Subcutaneous abdominal adipose tissue (tissue), 5 donors: ENCODE measurements at regions not wholly inside any gene's neighbourhood (a gene's known extent, or its start where the extent isn't known, plus 50 kb on each side); places are given as distances from the start of the nearest gene placed in this dataset.

Experiments used
- H3K27ac ChIP-seq: one replicate; pipeline ENCODE4 v1.7.0; 2013; ENCODE audit warnings: low read depth, mild to moderate bottlenecking, inconsistent platforms, low read length, moderate library complexity
- H3K27me3 ChIP-seq, 5 donors: one replicate each; pipeline ENCODE4 v1.7.0; 2013; ENCODE audit warnings: low read length in 5 of 5, inconsistent platforms in 1 of 5; ENCODE audit not compliant: control insufficient read depth in 5 of 5, insufficient read depth in 4 of 5
- H3K36me3 ChIP-seq, 5 donors: one replicate each; pipeline ENCODE4 v1.7.0; 2013; ENCODE audit warnings: low read length in 5 of 5; ENCODE audit not compliant: control insufficient read depth in 5 of 5, insufficient read depth in 5 of 5
- H3K4me1 ChIP-seq, 5 donors: one replicate each; pipeline ENCODE4 v1.7.0; 2013; ENCODE audit warnings: low read length in 5 of 5, mild to moderate bottlenecking in 3 of 5, moderate library complexity in 1 of 5; ENCODE audit not compliant: control insufficient read depth in 5 of 5, insufficient read depth in 5 of 5
- H3K4me3 ChIP-seq, 5 donors: one replicate each; pipeline ENCODE4 v1.7.0; 2013; ENCODE audit warnings: low read length in 5 of 5, low read depth in 1 of 5
- H3K9ac ChIP-seq, 5 donors: one replicate each; pipeline ENCODE4 v1.7.0; 2013; ENCODE audit warnings: low read length in 5 of 5, mild to moderate bottlenecking in 4 of 5, moderate library complexity in 3 of 5
- H3K9me3 ChIP-seq, 5 donors: one replicate each; pipeline ENCODE4 v1.7.0; 2013; ENCODE audit warnings: low read length in 5 of 5; ENCODE audit not compliant: control insufficient read depth in 5 of 5
- donor health status: healthy.
- donor health status: healthy.
- donor health status: healthy.
- donor health status: healthy.
- donor health status: healthy.

- no peaks in the 10 kb centered on the region for H3K27me3 ChIP-seq
- no peak overlapping the region for H3K27ac ChIP-seq
- peaks cover 0 to 4% (median 0%) of the 10 kb centered on the region in 5 donors for H3K4me1 ChIP-seq
- no peak overlapping the region for H3K4me3 ChIP-seq
- H3K36me3 ChIP-seq = no peaks in the 10 kb centered on the region
- no peaks in the 10 kb centered on the region for H3K9me3 ChIP-seq
- no peak overlapping the region for H3K9ac ChIP-seq
Measured at GRCh38 chr11:104402812-104403521, 239.0 kb upstream of the PDGFD start.

- H3K4me3 ChIP-seq = no peak overlapping the region
- no peak overlapping the region for H3K9ac ChIP-seq
- H3K36me3 ChIP-seq = no peaks in the 10 kb centered on the region
- H3K27ac ChIP-seq = no peak overlapping the region
- no peaks in the 10 kb centered on the region for H3K27me3 ChIP-seq
- no peaks in the 10 kb centered on the region for H3K9me3 ChIP-seq
- H3K4me1 ChIP-seq = no peaks in the 10 kb centered on the region
Measured at GRCh38 chr11:104394508-104394907, 230.6 kb upstream of the PDGFD start.

- Histone ChIP-seq H3K9ac (no peak overlapping the region), H3K27me3 (no peaks in the 10 kb centered on the region), H3K9me3 (no peaks in the 10 kb centered on the region), H3K36me3 (no peaks in the 10 kb centered on the region), H3K27ac (no peak overlapping the region), H3K4me3 (no peak overlapping the region), H3K4me1 (no peaks in the 10 kb centered on the region)
Measured at GRCh38 chr11:104390651-104391050, 226.7 kb upstream of the PDGFD start.

GRCh38 chr11:104385884-104386283 is 221.9 kb upstream of the PDGFD start:
- H3K4me3 ChIP-seq = no peak overlapping the region
- H3K4me1 ChIP-seq = peaks cover 0 to 2% (median 0%) of the 10 kb centered on the region in 5 donors
- H3K27me3 ChIP-seq = no peaks in the 10 kb centered on the region
- no peak overlapping the region for H3K27ac ChIP-seq
- no peaks in the 10 kb centered on the region for H3K36me3 ChIP-seq
- no peaks in the 10 kb centered on the region for H3K9me3 ChIP-seq
- H3K9ac ChIP-seq = no peak overlapping the region

- H3K4me1 ChIP-seq = peaks cover 0 to 9% (median 0%) of the 10 kb centered on the region in 5 donors
- no peaks in the 10 kb centered on the region for H3K27me3 ChIP-seq
- H3K27ac ChIP-seq = no peak overlapping the region
Measured at GRCh38 chr11:104380358-104380757, 216.4 kb upstream of the PDGFD start.

GRCh38 chr11:104372111-104372510 is 208.2 kb upstream of the PDGFD start:
- no peak overlapping the region for H3K27ac ChIP-seq
- H3K4me1 ChIP-seq = peaks cover 0 to 4% (median 0%) of the 10 kb centered on the region in 5 donors
- H3K27me3 ChIP-seq = no peaks in the 10 kb centered on the region
- no peaks in the 10 kb centered on the region for H3K36me3 ChIP-seq
- H3K4me3 ChIP-seq = no peak overlapping the region
- H3K9ac ChIP-seq = no peak overlapping the region
- H3K9me3 ChIP-seq = peaks cover 0 to 2% (median 0%) of the 10 kb centered on the region in 5 donors

More at GRCh38 chr11:104380358-104380757, 216.4 kb upstream of the PDGFD start:
- no peak overlapping the region for H3K4me3 ChIP-seq
- H3K9ac ChIP-seq = no peak overlapping the region
- H3K9me3 ChIP-seq = no peaks in the 10 kb centered on the region
- no peaks in the 10 kb centered on the region for H3K36me3 ChIP-seq

- H3K9me3 ChIP-seq = peaks cover 0 to 3% (median 0%) of the 10 kb centered on the region in 5 donors
- H3K27me3 ChIP-seq = no peaks in the 10 kb centered on the region
- no peaks in the 10 kb centered on the region for H3K36me3 ChIP-seq
- no peak overlapping the region for H3K9ac ChIP-seq
- no peak overlapping the region for H3K27ac ChIP-seq
- H3K4me1 ChIP-seq = peaks cover 0 to 4% (median 0%) of the 10 kb centered on the region in 5 donors
- no peak overlapping the region for H3K4me3 ChIP-seq
Measured at GRCh38 chr11:104370478-104370877, 206.5 kb upstream of the PDGFD start.

- Histone ChIP-seq H3K27ac (no peak overlapping the region), H3K4me1 (peaks cover 0 to 4% (median 0%) of the 10 kb centered on the region in 5 donors), H3K36me3 (no peaks in the 10 kb centered on the region), H3K4me3 (no peak overlapping the region), H3K9ac (no peak overlapping the region), H3K27me3 (no peaks in the 10 kb centered on the region), H3K9me3 (peaks cover 0 to 3% (median 0%) of the 10 kb centered on the region in 5 donors)
Measured at GRCh38 chr11:104369761-104370160, 205.8 kb upstream of the PDGFD start.

GRCh38 chr11:104366321-104366734 is 202.4 kb upstream of the PDGFD start:
- H3K27ac ChIP-seq = no peak overlapping the region
- no peaks in the 10 kb centered on the region for H3K27me3 ChIP-seq
- no peak overlapping the region for H3K9ac ChIP-seq
- H3K4me3 ChIP-seq = no peak overlapping the region
- no peaks in the 10 kb centered on the region for H3K36me3 ChIP-seq
- H3K4me1 ChIP-seq = no peaks in the 10 kb centered on the region
- peaks cover 0 to 3% (median 0%) of the 10 kb centered on the region in 5 donors for H3K9me3 ChIP-seq

- Histone ChIP-seq H3K9ac (no peak overlapping the region), H3K4me1 (no peaks in the 10 kb centered on the region), H3K36me3 (no peaks in the 10 kb centered on the region), H3K27ac (no peak overlapping the region), H3K9me3 (peaks cover 0 to 3% (median 0%) of the 10 kb centered on the region in 5 donors), H3K4me3 (no peak overlapping the region), H3K27me3 (no peaks in the 10 kb centered on the region)
Measured at GRCh38 chr11:104365676-104366075, 201.7 kb upstream of the PDGFD start.
